Fibroblast of mammary gland (primary cell): ENCODE measurements at regions not wholly inside any gene's neighbourhood (a gene's known extent, or its start where the extent isn't known, plus 50 kb on each side); places are given as distances from the start of the nearest gene placed in this dataset.
A peak's percentile ranks its signal among the peaks of the same experiment; 100 is the strongest.

Source experiments
- DNase-seq: peaks from one replicate; pipeline ENCODE4 v3.0.0-alpha.2; 2010; ENCODE audit warnings: low read depth
- H3K4me3 ChIP-seq: 2 replicates; pipeline ENCODE4 v1.5.1; 2011; ENCODE audit warnings: low read depth, mild to moderate bottlenecking, low read length, moderate library complexity; ENCODE audit not compliant: control insufficient read depth
- TF ChIP-seq, protein P1 (sequence below): conservative IDR thresholded peaks from 2 replicates; pipeline ENCODE4 v1.5.1; 2011; ENCODE audit warnings: low read depth, low read length, inconsistent platforms; ENCODE audit not compliant: control insufficient read depth, insufficient read depth

DNA sequence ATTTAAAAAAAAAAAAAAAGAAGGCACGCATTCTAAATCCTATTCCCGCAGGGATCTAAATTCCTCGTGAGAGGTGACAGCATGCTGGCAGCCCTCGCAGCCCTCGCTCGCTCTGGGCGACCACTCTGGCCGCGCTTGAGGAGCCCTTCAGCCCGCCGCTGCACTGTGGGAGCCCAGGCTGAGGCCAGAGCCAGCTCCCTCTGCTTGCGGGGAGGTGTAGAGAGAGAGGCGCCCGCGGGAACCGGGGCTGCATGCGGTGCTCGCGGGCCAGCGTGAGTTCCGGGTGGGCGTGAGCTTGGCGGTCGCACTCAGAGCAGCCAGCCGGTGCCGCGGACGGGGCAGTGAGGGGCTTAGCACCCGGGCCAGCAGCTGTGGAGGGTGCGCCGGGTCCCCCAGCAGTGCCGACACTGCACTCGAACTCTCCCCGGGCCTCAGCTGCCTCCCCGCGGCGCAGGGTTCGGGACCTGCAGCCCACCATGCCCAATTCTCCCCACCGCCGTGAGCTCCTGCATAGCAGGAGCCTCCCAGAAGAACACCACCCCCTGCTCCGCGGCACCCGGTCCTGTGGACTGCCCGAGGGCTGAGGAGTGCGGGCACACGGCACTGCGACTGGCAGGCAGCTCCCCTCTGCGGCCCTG, 553.9 kb downstream of the LMO7 start:
- no peak for DNase-seq
- no peak overlapping the region for H3K4me3 ChIP-seq
- TF ChIP-seq, protein P1, sequence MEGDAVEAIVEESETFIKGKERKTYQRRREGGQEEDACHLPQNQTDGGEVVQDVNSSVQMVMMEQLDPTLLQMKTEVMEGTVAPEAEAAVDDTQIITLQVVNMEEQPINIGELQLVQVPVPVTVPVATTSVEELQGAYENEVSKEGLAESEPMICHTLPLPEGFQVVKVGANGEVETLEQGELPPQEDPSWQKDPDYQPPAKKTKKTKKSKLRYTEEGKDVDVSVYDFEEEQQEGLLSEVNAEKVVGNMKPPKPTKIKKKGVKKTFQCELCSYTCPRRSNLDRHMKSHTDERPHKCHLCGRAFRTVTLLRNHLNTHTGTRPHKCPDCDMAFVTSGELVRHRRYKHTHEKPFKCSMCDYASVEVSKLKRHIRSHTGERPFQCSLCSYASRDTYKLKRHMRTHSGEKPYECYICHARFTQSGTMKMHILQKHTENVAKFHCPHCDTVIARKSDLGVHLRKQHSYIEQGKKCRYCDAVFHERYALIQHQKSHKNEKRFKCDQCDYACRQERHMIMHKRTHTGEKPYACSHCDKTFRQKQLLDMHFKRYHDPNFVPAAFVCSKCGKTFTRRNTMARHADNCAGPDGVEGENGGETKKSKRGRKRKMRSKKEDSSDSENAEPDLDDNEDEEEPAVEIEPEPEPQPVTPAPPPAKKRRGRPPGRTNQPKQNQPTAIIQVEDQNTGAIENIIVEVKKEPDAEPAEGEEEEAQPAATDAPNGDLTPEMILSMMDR = no peak

DNA sequence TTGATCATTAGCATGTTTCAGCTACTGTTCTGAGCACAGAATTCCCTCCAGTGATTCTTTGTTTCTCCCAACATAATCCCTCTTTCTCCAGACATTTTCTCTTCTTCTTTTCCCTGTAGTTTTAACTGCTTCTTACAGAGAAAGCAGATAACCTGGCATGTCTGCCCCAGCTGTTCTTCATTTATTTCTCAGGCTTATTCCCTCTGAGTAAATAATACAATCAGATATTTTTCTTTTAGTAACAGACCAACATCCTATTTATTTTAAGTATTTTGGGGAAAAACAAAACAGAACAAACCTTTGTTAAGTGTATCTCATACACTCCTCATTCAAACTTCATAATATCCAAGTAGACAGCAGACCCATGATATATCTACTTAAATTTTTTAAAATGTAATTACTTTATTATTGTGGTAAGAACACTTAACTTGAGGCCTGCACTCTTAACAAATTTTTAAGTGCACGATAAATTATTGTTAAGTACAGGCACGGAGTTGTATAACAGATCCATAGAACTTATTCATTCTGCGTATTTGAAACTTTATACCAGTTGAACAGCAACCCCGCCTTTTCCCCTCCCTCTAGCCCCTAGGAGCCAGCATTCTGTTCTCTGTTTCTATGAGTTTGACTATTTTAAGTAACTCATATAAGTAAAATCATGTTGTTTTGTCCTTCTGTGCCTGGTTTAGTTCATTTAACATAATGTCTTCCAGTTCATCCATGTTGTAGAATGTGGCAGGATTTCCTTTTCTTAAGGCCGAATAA, 540.0 kb downstream of the LMO7 start:
- no peak for DNase-seq
- TF ChIP-seq, protein P1 = no peak
- no peak overlapping the region for H3K4me3 ChIP-seq

DNA sequence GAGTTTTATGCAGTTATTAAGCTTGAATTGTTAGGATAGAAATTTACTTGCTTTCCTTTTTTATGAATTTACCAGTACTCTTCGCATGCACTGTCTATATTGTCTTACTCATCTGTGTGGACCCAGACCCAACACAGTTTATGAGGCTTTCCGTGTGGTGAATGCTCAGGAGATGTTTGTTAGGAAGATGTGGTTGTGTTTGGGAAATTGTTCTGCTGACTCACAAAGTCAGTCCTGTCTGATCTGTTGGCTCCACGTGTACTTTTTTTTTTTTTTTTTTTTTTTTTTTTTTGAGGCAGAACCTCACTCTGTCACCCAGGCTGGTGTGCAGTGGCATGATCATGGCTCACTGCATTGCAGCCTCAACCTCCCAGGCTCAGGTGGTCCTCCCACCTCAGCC, 532.5 kb downstream of the LMO7 start:
- DNase-seq = no peak
- TF ChIP-seq, protein P1 = no peak
- H3K4me3 ChIP-seq = no peak overlapping the region

DNA sequence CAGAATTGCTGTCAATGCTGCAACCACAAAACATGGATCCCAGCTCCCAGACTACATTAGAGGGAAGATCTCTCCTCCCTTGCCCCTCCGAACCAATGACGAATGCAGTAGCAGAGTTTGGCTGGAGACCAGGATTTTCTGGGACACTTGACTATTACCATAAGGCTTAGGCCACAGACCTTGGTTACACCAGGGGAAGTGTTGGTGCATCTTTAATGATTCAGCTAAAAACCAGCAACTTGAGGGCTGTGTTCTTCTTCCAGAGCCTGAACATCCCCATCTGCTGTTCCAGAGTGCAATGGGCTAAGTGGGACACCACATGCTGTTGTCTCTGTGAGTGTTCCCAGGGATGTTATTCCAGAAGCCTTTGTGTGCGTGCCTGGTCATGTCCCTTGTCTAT, 528.2 kb downstream of the LMO7 start:
- DNase-seq = peak; percentile 32
- TF ChIP-seq, protein P1 = no peak
- no peak overlapping the region for H3K4me3 ChIP-seq

DNA sequence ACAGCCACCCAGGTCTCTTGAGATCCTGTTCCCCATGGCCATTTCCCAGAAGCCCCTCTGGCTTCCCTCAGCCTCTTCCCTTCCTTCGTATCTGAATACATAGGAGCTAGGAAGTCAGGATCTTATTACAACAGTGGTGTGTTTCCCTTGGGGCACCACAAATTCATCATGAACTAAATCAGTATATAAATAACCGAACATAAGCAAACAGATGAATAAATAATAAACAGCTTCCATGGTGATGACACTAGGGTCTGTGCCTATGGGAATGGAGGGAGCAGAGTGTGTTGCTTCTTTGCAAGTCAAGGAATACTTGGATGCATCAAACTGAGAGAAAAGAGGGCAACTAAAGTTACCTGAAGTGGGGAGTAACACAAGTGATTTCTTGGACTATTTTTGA, 527.6 kb downstream of the LMO7 start:
- TF ChIP-seq, protein P1 = no peak
- DNase-seq = no peak
- H3K4me3 ChIP-seq = no peak overlapping the region

DNA sequence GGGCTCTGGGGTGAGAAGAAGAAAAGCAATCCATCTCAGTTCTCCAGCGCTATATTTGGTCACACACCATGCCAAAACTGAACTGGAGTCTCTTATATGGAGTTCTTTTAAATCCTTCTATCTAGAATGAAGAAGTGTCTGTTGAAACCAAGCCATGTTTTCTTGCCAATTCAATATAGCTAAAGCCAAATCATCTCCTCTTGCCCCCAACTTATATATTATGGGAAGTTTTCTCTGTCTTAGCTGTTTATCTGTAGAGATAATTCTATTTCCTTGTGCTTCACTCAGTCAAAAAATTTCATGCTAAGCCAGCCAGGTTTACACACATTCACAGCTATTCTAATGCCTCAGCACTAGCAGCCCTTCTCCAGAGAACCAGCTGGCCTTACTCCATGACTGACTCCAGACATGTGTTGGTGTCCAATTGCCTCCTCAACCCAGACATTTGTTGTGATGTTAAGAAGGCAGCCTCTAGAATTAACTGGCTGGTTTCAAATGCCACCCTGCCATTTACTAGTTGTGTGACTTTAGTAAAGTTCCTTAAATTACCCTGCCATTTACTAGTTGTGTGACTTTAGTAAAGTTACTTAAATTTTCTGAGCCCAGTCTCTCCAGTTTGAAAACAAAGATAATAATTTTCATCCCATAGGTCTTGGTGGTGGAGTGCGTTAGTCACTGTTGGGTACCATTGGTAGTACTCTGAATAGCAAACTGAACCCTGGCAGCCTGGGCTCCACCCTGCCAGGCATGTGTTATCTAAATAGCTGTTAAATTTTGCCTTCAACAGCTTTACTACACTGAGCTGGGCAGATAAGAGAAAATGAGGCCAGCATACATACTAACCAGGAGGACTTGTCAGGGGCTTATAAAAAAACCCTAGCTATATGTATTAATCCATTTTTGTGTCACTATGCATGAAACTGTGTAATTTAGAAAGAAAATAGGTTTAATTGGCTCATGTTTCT, 525.1 kb downstream of the LMO7 start:
- TF ChIP-seq, protein P1 = no peak

More for the DNA sequence above, 525.1 kb downstream of the LMO7 start:
- no peak for DNase-seq
- H3K4me3 ChIP-seq = no peak overlapping the region
